H1 (cell line): ENCODE measurements at regions not wholly inside any gene's neighbourhood (a gene's known extent, or its start where the extent isn't known, plus 50 kb on each side); places are given as distances from the start of the nearest gene placed in this dataset.

Source experiments
- CTCF ChIA-PET: fragments of 300-600 bp; sonication (Branson Sonifier 250); formaldehyde crosslinking; loops from one replicate; lab custom pipeline; 2021; ENCODE audit not compliant: partially characterized antibody; lab: Charles Lee
- POLR2A ChIA-PET: fragments of 300-600 bp; sonication (Branson Sonifier 250); formaldehyde crosslinking; loops from one replicate; lab custom pipeline; 2021; ENCODE audit warnings: inconsistent platforms; ENCODE audit not compliant: partially characterized antibody; lab: Charles Lee
- DNase-seq, 2 experiments: peaks; one replicate each; pipeline versions ENCODE4 v3.0.0 to v3.0.0-alpha.2; 2010 to 2022; ENCODE audit warnings: low spot score in 2 of 2, low read depth in 1 of 2, mixed read lengths in 1 of 2
- FAIRE-seq: peaks from 2 replicates; lab custom pipeline; 2011; peaks lifted over from hg19 to GRCh38; lab: Jason Lieb, UNC
- H2AFZ ChIP-seq: 2 replicates; pipeline ENCODE4 v1.8.1; 2012; ENCODE audit warnings: low read length, inconsistent platforms
- H2AK5ac ChIP-seq: 2 replicates; pipeline ENCODE4 v1.6.1; 2013; ENCODE audit warnings: low read depth, low read length
- H2BK120ac ChIP-seq: replicated peaks from 2 replicates; pipeline ENCODE3; 2013; ENCODE audit warnings: low read depth, low read length, inconsistent platforms
- H2BK12ac ChIP-seq: 2 replicates; pipeline ENCODE4 v1.6.1; 2013; ENCODE audit warnings: low read depth, low read length
- H2BK15ac ChIP-seq: 2 replicates; pipeline ENCODE4 v1.6.1; 2013; ENCODE audit warnings: low read length
- H2BK20ac ChIP-seq: 2 replicates; pipeline ENCODE4 v1.6.1; 2013; ENCODE audit warnings: low read length
- H2BK5ac ChIP-seq: 2 replicates; pipeline ENCODE4 v1.6.1; 2013; ENCODE audit warnings: low read depth, low read length
- H3K14ac ChIP-seq: 2 replicates; pipeline ENCODE4 v1.6.1; 2013; ENCODE audit warnings: inconsistent platforms; ENCODE audit not compliant: insufficient read length
- H3K18ac ChIP-seq: 2 replicates; pipeline ENCODE4 v1.6.1; 2013; ENCODE audit warnings: low read length; ENCODE audit errors: extremely low read depth
- H3K23ac ChIP-seq: 2 replicates; pipeline ENCODE4 v1.6.1; 2013; ENCODE audit warnings: inconsistent platforms; ENCODE audit not compliant: insufficient read length
- H3K23me2 ChIP-seq: 2 replicates; pipeline ENCODE4 v1.6.1; 2013; ENCODE audit warnings: low read depth, low read length
- H3K27ac ChIP-seq: 2 replicates; pipeline ENCODE4 v1.6.1; 2011; ENCODE audit warnings: low read depth, low read length, inconsistent platforms
- H3K27me3 ChIP-seq, 4 experiments: replicated peaks in 1 of 4; 1 replicate in 1 of 4; 2 replicates in 3 of 4; pipeline versions ENCODE4 v1.6.1 to v1.8.1; 2011 to 2013; ENCODE audit warnings: low read length in 3 of 4, mild to moderate bottlenecking in 3 of 4, inconsistent platforms in 2 of 4, mixed read lengths in 2 of 4, moderate library complexity in 1 of 4; ENCODE audit not compliant: control insufficient read depth in 3 of 4, insufficient read depth in 3 of 4; ENCODE audit errors: extremely low read depth in 1 of 4
- H3K36me3 ChIP-seq, 4 experiments: 2 replicates each; pipeline versions ENCODE4 v1.6.1 to v1.8.1; 2011 to 2013; ENCODE audit warnings: mild to moderate bottlenecking in 4 of 4, low read length in 3 of 4, moderate library complexity in 2 of 4, control low read depth in 1 of 4, inconsistent platforms in 1 of 4; ENCODE audit not compliant: insufficient read depth in 4 of 4, control insufficient read depth in 2 of 4
- H3K4ac ChIP-seq: replicated peaks from 2 replicates; pipeline ENCODE3; 2013; ENCODE audit warnings: low read length, low read depth, mixed read lengths, inconsistent platforms; ENCODE audit not compliant: insufficient read length
- H3K4me1 ChIP-seq, 4 experiments: replicated peaks in 1 of 4; 1 replicate in 1 of 4; 2 replicates in 3 of 4; pipeline versions ENCODE4 v1.6.1 to v1.8.1; 2011 to 2013; ENCODE audit warnings: low read length in 3 of 4, inconsistent platforms in 2 of 4, mixed read lengths in 1 of 4; ENCODE audit not compliant: insufficient read depth in 4 of 4, control insufficient read depth in 3 of 4
- H3K4me2 ChIP-seq, 2 experiments: 2 replicates each; pipeline versions ENCODE4 v1.6.1 to v1.8.1; 2011 to 2013; ENCODE audit warnings: low read depth in 2 of 2, low read length in 2 of 2, control low read depth in 1 of 2, inconsistent platforms in 1 of 2, mild to moderate bottlenecking in 1 of 2; ENCODE audit not compliant: insufficient read depth in 1 of 2
- H3K4me3 ChIP-seq, 4 experiments: fragments of 200-600, 300-600 bp in 1 of 4; sonication (generic), shearing (Covaris generic), sonication (Bioruptor Twin) in 1 of 4; 2 replicates each; pipeline versions ENCODE4 v1.5.1 to v1.8.1; 2011 to 2016; ENCODE audit warnings: low read length in 4 of 4, low read depth in 3 of 4, control low read depth in 2 of 4, inconsistent platforms in 2 of 4, mild to moderate bottlenecking in 2 of 4, mixed read lengths in 1 of 4, moderate library complexity in 1 of 4; ENCODE audit not compliant: insufficient read depth in 2 of 4; ENCODE audit errors: extremely low read depth in 1 of 4
- H3K56ac ChIP-seq: replicated peaks from 2 replicates; pipeline ENCODE3; 2013; ENCODE audit warnings: low read depth, mild to moderate bottlenecking, mixed read lengths, low read length, inconsistent platforms; ENCODE audit not compliant: insufficient read length
- H3K79me1 ChIP-seq: 2 replicates; pipeline ENCODE4 v1.6.1; 2013; ENCODE audit warnings: low read depth, low read length, control low read depth
- H3K79me2 ChIP-seq, 2 experiments: 2 replicates each; pipeline versions ENCODE4 v1.6.1 to v1.8.1; 2012 to 2013; ENCODE audit warnings: low read length in 2 of 2, mild to moderate bottlenecking in 2 of 2, inconsistent platforms in 1 of 2; ENCODE audit not compliant: insufficient read depth in 2 of 2, control insufficient read depth in 1 of 2
- H3K9ac ChIP-seq, 4 experiments: replicated peaks in 1 of 4; 1 replicate in 1 of 4; 2 replicates in 3 of 4; pipeline versions ENCODE4 v1.6.1 to v1.8.1; 2011 to 2013; ENCODE audit warnings: low read depth in 3 of 4, low read length in 3 of 4, control low read depth in 2 of 4, mild to moderate bottlenecking in 2 of 4, moderate library complexity in 2 of 4, inconsistent platforms in 1 of 4; ENCODE audit errors: extremely low read depth in 1 of 4
- H3K9me3 ChIP-seq, 2 experiments: 2 replicates each; pipeline versions ENCODE4 v1.6.1 to v1.8.1; 2012 to 2013; ENCODE audit warnings: mild to moderate bottlenecking in 2 of 2, moderate library complexity in 2 of 2, control low read depth in 1 of 2, inconsistent platforms in 1 of 2, low read depth in 1 of 2, low read length in 1 of 2, mixed read lengths in 1 of 2; ENCODE audit not compliant: insufficient read depth in 2 of 2
- H4K20me1 ChIP-seq, 2 experiments: replicated peaks in 1 of 2; 2 replicates each; pipeline versions ENCODE3 to v1.8.1; 2011 to 2013; ENCODE audit warnings: inconsistent platforms in 2 of 2, low read length in 2 of 2, mild to moderate bottlenecking in 1 of 2; ENCODE audit not compliant: insufficient read depth in 2 of 2, control insufficient read depth in 1 of 2
- H4K5ac ChIP-seq: 2 replicates; pipeline ENCODE4 v1.6.1; 2013; ENCODE audit warnings: low read length, low read depth, mixed read lengths, inconsistent platforms; ENCODE audit not compliant: insufficient read length
- H4K8ac ChIP-seq: 2 replicates; pipeline ENCODE4 v1.8.0; 2013; ENCODE audit warnings: mild to moderate bottlenecking, moderate library complexity, low read length, inconsistent platforms; ENCODE audit not compliant: insufficient read depth; ENCODE audit errors: extremely low read depth
- H4K91ac ChIP-seq: replicated peaks from 2 replicates; pipeline ENCODE3; 2013; ENCODE audit warnings: low read length, mixed read lengths, inconsistent platforms; ENCODE audit not compliant: insufficient read length
- CTBP2 ChIP-seq: IDR thresholded peaks from 2 replicates; pipeline ENCODE4 v1.7.0; 2011; ENCODE audit warnings: borderline replicate concordance, mild to moderate bottlenecking, moderate library complexity, mixed read lengths, low read length; ENCODE audit not compliant: insufficient read depth, insufficient read length
- NRF1 ChIP-seq: IDR thresholded peaks from 2 replicates; pipeline ENCODE4 v1.6.1; 2011; ENCODE audit warnings: mild to moderate bottlenecking, low read depth, low read length, improper control_type of control experiment
- SP2 ChIP-seq: IDR thresholded peaks from 2 replicates; pipeline ENCODE4 v1.6.1; 2012; ENCODE audit warnings: mild to moderate bottlenecking, low read length, inconsistent platforms
- WGBS, 2 experiments: shearing (Covaris generic) in 1 of 2; methylation state at CpG; one replicate each; pipeline versions ENCODE4 v1.1.6 to v1.1.7; 2013 to 2015; ENCODE audit warnings: low lambda C conversion rate in 2 of 2, mixed read lengths in 2 of 2, inconsistent platforms in 1 of 2, low coverage in 1 of 2, missing lambda C conversion rate in 1 of 2; ENCODE audit not compliant: insufficient replicate concordance in 2 of 2, insufficient coverage in 1 of 2, insufficient read length in 1 of 2; ENCODE audit errors: extremely low coverage in 1 of 2, missing lambda C conversion rate in 1 of 2; 5-methylcytosine and 5-hydroxymethylcytosine counted together

DNA sequence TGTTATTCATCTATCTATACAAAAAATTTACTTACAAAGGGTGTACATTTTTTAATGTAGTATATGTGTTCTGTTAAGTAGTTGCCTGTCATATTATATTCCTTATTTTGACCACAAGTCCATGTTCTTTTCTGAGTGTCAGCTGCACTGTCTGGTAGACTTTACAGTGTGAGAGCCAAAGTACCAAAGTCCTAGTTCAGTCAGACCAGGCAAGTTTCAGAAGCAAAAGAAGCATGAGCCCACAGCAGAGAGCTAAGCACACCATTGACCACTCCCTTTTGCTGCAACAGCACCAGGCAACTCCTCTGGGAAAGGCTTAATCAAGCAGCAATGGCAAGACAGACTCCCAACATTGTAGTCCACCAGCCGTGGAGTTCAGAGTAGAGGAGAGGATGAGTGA is 631.9 kb upstream of the PKN2 start:
- H3K9me3 ChIP-seq: no peaks in the 10 kb centered on the region
- H3K23ac ChIP-seq: no peak overlapping the region
- ChIA-PET POLR2A (interaction anchor here (0.6 kb wide), 1 partner anchor 40 kb away, joined by 3 read pairs; no protein-coding TSS in a partner anchor), CTCF (interaction anchor here (0.6 to 3.5 kb wide), 5 partner anchors 9 to 764 kb away, joined by 3 to 16 read pairs (median 3); no protein-coding TSS in a partner anchor)
- H3K9ac ChIP-seq: no peak overlapping the region
- no peaks in the 10 kb centered on the region for H4K20me1 ChIP-seq
- H3K27me3 ChIP-seq: no peaks in the 10 kb centered on the region
- H2BK5ac ChIP-seq: no peak overlapping the region
- no peak overlapping the region for H2BK12ac ChIP-seq
- FAIRE-seq (no peak), DNase-seq (no peak)
- no peak overlapping the region for H4K91ac ChIP-seq
- no peak overlapping the region for H3K56ac ChIP-seq
- no peaks in the 10 kb centered on the region for H3K23me2 ChIP-seq
- H4K8ac ChIP-seq: no peak overlapping the region
- WGBS, 2 experiments: 82% methylated on average over 1 of the region's 1 CpG; no CpG with 5 or more reads in 1 of the 2 experiments
- H3K14ac ChIP-seq: no peak overlapping the region
- H3K18ac ChIP-seq: no peak overlapping the region
- no peak overlapping the region for H3K27ac ChIP-seq
- no peak overlapping the region for H2BK120ac ChIP-seq
- no peaks in the 10 kb centered on the region for H3K36me3 ChIP-seq
- H2AK5ac ChIP-seq: no peak overlapping the region
- 0 out of 2 replicates have a peak overlapping the region, but pooled peaks have one; percentile 80 for H2AFZ ChIP-seq
- no peaks in the 10 kb centered on the region for H3K79me2 ChIP-seq
- no peak overlapping the region for H3K4me2 ChIP-seq
- no peaks in the 10 kb centered on the region for H3K4me1 ChIP-seq
- no peaks in the 10 kb centered on the region for H3K79me1 ChIP-seq
- no peak overlapping the region for H4K5ac ChIP-seq
- H3K4me3 ChIP-seq: no peak overlapping the region
- H2BK15ac ChIP-seq: no peak overlapping the region
- no peak overlapping the region for H2BK20ac ChIP-seq
- TF ChIP-seq SP2: no peak
- TF ChIP-seq NRF1: no peak
- no peak for TF ChIP-seq CTBP2
- H3K4ac ChIP-seq: peak overlapping the region; percentile 8
